Type B pancreatic cell (in vitro differentiated cells): ENCODE measurements at regions not wholly inside any gene's neighbourhood (a gene's known extent, or its start where the extent isn't known, plus 50 kb on each side); places are given as distances from the start of the nearest gene placed in this dataset.
A peak's percentile ranks its signal among the peaks of the same experiment; 100 is the strongest.

Source experiments
- DNase-seq: peaks from one replicate; pipeline ENCODE4 v3.0.0; 2021; ENCODE audit warnings: mixed read lengths; ENCODE audit not compliant: unreplicated experiment; ENCODE audit errors: extremely low spot score
- H3K27ac Mint-ChIP-seq: 2 replicates; pipeline ENCODE4 v1.8.0; 2021; ENCODE audit warnings: mild to moderate bottlenecking, mixed read lengths
- H3K27me3 Mint-ChIP-seq: 2 replicates; pipeline ENCODE4 v1.8.0; 2021; ENCODE audit warnings: mixed read lengths
- H3K36me3 Mint-ChIP-seq: 2 replicates; pipeline ENCODE4 v1.8.0; 2021; ENCODE audit warnings: mixed read lengths
- H3K4me1 Mint-ChIP-seq: one replicate; pipeline ENCODE4 v1.8.0; 2021; ENCODE audit warnings: mixed read lengths; ENCODE audit not compliant: unreplicated experiment
- H3K4me3 Mint-ChIP-seq: 2 replicates; pipeline ENCODE4 v1.8.0; 2021; ENCODE audit warnings: mild to moderate bottlenecking, mixed read lengths
- H3K9me3 Mint-ChIP-seq: 2 replicates; pipeline ENCODE4 v1.8.0; 2021; ENCODE audit warnings: mixed read lengths
- TF ChIP-seq, protein P1 (sequence below): fragments of 200-600 bp; sonication (generic); conservative IDR thresholded peaks from 2 replicates; pipeline ENCODE4 v1.5.0; 2021; ENCODE audit warnings: antibody characterized with exemption, mild to moderate bottlenecking

DNA sequence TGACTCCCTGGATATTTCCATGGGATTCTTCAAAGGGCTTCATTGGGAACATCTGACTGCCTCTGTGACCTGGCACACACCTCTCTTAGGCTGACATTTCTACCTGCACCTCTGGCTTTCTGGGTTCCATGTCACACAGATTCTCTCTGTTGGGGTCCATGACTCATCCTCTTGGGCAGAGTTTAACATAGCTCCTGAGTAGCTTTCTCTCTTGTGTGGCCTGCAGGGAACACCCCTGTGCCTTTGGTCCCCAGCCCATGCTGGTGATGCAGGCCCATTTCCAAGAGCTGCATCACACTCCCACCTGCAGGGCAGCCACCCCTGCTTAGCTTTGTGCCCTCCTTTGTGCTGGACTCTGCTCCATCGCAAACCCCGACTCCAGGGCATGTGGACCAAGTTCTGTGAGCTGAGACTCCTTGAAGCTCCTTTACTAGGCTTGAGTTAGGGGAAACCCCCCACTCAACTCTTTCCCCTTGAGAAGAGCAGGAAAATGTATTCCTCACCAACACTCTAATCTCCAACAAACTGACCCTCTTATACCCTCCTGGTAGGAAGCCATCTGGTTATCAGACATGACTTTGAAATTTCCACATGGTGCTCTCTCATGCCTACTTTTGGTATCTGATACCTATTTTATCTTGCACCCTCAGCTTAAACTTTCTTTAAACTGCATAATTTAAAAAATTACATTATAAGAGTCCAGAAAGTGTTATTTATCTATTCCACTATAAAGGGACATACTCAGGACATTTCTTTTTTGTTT, 93.3 kb downstream of the ZNF777 start:
- Mint-ChIP-seq H3K27me3 (peaks cover 10% of the 10 kb centered on the region), H3K27ac (no peak overlapping the region), H3K4me1 (no peaks in the 10 kb centered on the region), H3K36me3 (no peaks in the 10 kb centered on the region), H3K4me3 (no peak overlapping the region), H3K9me3 (peaks cover 10% of the 10 kb centered on the region)
- DNase-seq, result no peak
- TF ChIP-seq, protein P1, sequence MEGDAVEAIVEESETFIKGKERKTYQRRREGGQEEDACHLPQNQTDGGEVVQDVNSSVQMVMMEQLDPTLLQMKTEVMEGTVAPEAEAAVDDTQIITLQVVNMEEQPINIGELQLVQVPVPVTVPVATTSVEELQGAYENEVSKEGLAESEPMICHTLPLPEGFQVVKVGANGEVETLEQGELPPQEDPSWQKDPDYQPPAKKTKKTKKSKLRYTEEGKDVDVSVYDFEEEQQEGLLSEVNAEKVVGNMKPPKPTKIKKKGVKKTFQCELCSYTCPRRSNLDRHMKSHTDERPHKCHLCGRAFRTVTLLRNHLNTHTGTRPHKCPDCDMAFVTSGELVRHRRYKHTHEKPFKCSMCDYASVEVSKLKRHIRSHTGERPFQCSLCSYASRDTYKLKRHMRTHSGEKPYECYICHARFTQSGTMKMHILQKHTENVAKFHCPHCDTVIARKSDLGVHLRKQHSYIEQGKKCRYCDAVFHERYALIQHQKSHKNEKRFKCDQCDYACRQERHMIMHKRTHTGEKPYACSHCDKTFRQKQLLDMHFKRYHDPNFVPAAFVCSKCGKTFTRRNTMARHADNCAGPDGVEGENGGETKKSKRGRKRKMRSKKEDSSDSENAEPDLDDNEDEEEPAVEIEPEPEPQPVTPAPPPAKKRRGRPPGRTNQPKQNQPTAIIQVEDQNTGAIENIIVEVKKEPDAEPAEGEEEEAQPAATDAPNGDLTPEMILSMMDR, result no peak

DNA sequence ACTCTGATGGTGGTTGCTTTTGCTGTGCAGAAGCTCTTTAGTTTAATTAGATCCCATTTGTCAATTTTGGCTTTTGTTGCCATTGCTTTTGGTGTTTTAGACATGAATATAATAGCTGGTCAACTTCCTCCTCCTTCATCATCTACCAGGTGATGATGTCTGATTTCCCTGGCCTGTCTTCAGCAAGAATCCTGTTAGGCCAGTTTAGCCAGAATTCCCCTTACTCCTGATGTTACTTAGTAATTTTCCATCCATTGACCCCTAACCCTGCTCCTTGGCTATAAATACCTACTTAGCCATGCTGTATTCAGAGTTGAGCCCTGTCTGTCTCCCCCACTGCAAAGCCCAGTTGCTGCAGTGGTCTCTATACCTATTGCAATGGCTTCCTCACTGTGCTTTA, 91.4 kb downstream of the ZNF777 start:
- Mint-ChIP-seq H3K27me3 (peaks cover 10% of the 10 kb centered on the region), H3K27ac (peak overlapping the region; percentile 58), H3K36me3 (no peaks in the 10 kb centered on the region), H3K4me1 (no peaks in the 10 kb centered on the region), H3K4me3 (peak overlapping the region; percentile 34), H3K9me3 (peaks cover 17% of the 10 kb centered on the region)
- no peak for DNase-seq
- TF ChIP-seq, protein P1, result no peak

DNA sequence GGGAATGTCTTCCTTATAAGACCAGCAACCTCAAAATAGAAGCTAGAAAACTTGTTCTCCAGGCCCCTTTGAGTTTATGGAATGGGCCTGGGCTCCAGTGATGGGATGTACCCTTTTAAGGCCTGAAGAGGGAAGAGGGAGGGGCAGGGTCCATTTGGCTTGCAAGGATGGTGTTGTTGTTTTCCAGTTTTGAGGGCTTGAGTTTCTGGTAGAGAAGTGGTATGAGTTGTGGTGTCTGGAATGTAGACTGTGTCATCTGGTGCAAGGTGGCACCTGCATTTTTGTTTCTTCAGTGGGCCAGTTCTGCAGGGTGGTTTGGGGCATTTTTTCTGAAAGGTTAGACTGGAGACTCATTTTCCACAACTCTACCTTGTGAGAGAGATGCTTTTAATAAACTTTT, 90.1 kb downstream of the ZNF777 start:
- no peak overlapping the region for H3K27ac Mint-ChIP-seq
- H3K9me3 Mint-ChIP-seq, result peaks cover 17% of the 10 kb centered on the region
- no peaks in the 10 kb centered on the region for H3K36me3 Mint-ChIP-seq
- H3K4me1 Mint-ChIP-seq, result no peaks in the 10 kb centered on the region
- peaks cover 7% of the 10 kb centered on the region for H3K27me3 Mint-ChIP-seq
- no peak for DNase-seq
- H3K4me3 Mint-ChIP-seq, result no peak overlapping the region
- TF ChIP-seq, protein P1, result no peak

DNA sequence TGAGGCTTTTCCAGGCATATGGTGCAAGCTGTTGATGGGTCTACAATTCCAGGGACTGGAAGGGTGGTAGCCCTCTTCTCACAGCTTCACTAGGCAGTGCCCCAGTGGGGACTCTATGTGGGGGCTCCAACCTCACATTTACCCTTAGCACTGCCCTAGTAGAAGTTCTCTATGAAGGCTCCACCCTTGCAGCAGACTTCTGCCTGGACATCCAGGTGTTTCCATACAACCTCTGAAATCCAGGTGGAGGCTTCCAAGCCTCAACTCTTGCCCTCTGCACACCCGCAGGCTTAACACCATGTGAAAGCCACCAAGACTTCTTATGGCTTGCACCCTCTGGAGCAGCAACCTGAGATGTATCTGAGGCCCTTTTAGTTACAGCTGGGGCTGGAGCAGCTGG, 87.8 kb downstream of the ZNF777 start:
- Mint-ChIP-seq H3K27ac (no peak overlapping the region), H3K4me1 (no peaks in the 10 kb centered on the region), H3K4me3 (no peak overlapping the region), H3K9me3 (peaks cover 17% of the 10 kb centered on the region), H3K36me3 (no peaks in the 10 kb centered on the region), H3K27me3 (no peaks in the 10 kb centered on the region)
- TF ChIP-seq, protein P1, result no peak
- DNase-seq, result no peak

DNA sequence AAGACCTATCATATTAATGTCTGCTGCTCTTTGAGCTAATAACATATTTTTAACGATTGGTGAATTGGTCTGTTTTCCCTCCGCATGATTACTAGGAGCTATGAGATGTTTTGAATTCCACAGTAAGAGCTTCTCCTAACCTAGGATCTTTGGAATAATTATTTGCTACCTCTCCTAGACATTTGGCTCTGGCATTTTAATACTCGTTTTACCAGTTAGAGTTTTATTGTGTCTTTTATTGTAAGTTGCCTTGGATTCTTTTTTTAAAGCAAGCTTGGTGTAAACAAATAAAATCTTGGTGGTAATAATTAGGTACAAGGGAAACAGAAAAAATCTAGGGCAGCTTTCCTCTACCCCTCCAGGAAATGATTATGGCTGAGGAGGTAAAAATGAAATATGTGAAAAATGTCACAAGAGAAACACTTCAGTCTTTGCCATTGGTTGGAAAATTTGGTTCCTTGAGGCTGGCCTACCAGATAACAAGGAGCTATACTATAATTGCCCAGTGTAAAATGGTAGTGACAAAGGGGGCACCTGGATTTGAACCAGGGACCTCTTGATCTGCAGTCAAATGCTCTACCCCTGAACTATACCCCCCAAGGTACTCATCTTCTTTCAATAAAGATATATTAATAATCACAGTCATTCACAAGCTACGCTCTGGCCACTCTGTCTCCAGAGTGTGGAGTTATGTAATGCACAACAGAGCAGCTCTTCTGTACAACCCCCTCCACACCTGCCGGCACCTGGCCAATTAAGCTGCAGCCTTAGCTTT, 85.4 kb downstream of the ZNF777 start:
- H3K27me3 Mint-ChIP-seq, result no peaks in the 10 kb centered on the region
- TF ChIP-seq, protein P1, result no peak
- no peaks in the 10 kb centered on the region for H3K36me3 Mint-ChIP-seq
- peaks cover 14% of the 10 kb centered on the region for H3K9me3 Mint-ChIP-seq
- DNase-seq, result no peak
- no peak overlapping the region for H3K4me3 Mint-ChIP-seq
- no peak overlapping the region for H3K27ac Mint-ChIP-seq
- no peaks in the 10 kb centered on the region for H3K4me1 Mint-ChIP-seq
